Stimulated activated CD8-positive, alpha-beta memory T cell treated with anti-CD3 and anti-CD28 coated beads, Interleukin-4, amount 100 ng/mL, for 48 hours (primary cell): ENCODE measurements at regions not wholly inside any gene's neighbourhood (a gene's known extent, or its start where the extent isn't known, plus 50 kb on each side); places are given as distances from the start of the nearest gene placed in this dataset.
"Not testable (repeated sequence)": the region's sequence is repeated elsewhere in the genome, so short reads cannot be mapped to it uniquely, and the experiment has no call there.

Experiments
- DNase-seq: peaks from one replicate; pipeline ENCODE4 v3.0.0-alpha.2; 2020

DNA sequence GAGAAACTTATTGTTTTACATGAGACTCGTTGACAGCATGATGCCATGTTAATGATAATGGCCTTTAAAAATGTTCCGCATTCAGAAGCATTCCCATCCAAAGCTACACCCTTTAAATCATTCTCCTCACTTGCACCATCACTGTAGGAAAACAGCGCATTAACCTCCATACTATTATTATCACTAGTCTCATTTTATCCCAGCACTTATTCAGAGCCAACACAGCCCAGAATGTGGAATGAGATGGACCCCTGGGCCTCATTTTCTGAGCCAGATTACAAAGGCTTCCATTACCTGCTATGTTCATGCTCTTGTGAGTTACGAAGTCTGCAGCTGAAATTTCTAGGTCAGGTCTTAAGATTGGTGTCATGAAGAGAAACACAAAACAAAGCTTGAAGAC, 159.4 kb downstream of the HS3ST3A1 start:
- DNase-seq: no peak

DNA sequence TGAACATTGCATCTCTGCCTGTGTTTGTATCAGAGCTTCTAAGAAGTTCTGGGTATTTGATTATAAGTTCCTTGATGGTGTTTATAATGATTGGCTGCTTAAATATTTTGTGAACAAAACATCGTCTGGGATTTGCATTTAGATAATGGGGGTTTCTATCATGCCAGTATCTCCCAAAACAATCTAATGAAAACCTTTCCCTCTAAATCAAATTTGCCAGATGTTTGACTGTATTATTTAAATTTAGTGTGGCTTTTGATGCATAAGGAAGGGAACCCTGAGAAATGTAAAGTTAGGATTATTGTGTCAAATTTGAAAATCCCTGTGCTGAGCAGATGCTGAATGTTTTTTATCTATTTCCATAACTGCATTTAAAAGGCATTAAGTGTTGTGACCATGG, 159.9 kb downstream of the HS3ST3A1 start:
- no peak for DNase-seq

DNA sequence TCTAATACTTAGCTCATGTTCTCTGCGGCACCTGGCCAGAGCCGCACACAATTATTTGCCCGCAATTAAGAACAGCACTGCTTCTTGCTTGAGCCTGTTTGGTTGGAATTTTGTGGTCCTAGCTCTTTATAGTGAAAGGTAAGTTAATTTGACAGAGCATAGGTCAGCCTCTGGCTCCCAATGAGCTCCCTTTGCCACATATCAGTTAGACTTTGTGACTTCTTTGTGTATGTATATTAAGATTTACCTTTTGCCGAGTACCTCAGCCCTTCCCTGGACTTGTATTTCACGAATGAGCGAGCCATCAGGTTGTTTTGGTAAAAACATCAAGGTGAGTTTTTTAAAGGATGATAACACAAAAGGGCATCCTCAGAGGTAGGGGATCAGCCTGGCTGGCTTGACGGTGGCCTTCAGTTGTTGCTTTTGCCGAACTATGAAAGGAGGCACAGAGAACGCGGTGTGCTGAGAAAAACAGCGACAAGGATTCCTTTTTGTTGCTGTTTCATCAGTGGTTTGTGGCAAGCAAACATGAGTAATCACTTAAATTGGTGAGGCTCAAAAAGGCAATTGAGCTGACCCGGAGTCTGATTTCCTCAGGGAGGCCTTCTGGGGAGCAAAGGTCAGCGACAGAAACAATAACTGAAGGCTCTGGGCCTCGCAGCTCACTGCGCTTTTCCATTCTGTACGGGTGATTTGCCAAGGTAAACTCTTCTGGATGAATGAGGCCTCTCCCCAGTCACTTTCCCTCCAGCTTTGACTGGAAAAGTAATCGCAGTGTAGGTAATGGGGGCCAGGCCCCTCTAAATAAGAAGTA, 163.6 kb downstream of the HS3ST3A1 start:
- no peak for DNase-seq

GRCh38 chr17:13435230-13435629, 166.5 kb downstream of the HS3ST3A1 start:
- DNase-seq: no peak

GRCh38 chr17:13429201-13429600, 172.5 kb downstream of the HS3ST3A1 start:
- DNase-seq: no peak

DNA sequence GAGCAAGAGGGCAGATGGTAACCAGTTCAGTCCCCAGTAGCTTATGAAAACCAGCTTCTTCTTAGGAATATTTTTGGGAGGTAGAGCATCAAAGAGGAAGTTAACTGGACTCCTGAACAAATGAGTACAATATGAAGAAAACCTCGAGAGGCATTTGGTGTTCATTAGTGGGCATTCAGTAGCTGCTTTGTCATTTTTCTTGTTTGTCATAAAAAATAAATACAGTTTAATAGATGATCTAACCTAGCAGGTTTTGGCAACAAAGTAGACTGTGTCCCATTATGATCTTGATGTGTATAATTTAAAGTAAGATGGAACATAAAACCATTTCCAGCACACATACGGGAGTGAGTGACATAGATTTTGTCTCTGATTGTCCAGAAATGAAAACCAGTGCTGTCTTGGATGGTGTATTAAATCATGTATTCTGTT, 173.1 kb downstream of the HS3ST3A1 start:
- DNase-seq: no peak

GRCh38 chr17:13426991-13427390, 174.7 kb downstream of the HS3ST3A1 start:
- DNase-seq: no peak

DNA sequence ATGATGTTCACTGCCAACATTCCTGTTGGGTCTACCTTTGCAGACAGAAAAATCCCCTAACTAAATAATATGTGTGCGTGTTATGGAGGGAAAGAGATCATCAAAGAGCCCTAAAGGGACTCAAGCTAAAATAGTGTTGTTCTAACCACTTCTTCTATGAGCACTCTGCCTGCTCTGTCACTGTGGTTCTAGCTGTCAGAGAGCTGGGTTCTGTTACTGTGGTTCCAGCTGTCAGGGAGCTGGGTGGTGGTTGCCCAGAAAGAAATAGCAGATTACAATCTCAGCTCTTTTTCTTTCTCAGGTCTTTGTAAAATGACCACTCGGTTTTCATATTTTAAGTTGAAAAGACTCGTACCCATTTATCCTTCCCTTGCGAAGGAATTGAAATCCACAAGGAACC, 176.3 kb downstream of the HS3ST3A1 start:
- DNase-seq: no peak

GRCh38 chr17:13421581-13422130, 180.1 kb downstream of the HS3ST3A1 start:
- DNase-seq: no peak

DNA sequence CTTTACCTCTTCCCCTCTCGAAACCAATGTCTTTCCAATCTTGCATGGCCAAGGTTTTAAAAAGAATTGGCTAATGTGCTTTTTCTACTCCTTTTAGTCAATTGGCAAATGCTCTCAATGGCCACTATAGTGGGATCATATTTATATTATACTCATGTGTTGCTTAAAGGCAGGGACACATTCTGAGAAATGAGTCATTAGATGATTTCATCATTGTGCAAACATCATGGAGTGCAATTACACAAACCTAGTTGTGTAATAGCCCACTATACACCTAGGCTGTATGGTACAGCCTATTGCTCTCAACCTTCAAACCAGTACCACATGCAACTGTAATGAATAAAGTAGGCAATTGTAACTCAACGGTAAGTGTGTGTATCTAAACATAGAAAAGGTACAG, 180.9 kb downstream of the HS3ST3A1 start:
- DNase-seq: no peak

DNA sequence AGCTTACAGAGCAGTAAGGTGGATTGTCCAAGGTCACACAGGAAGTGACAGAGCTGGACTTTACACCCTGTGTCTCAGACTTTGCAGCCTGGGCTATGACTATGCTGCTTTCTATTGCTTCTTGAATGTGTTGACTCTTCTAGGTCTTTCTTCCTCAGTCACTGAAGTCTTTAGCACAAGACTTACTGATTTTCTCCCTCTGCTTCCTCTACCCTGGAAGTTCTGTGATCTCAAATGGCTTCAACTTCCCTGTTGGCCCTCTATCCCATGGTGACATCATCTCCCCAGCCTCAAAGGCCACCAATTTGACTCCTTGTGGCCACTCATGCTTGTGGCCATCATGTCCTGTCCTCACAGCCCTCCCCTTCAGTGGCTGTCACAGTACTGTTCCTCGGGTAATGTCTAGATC, 181.3 kb downstream of the HS3ST3A1 start:
- no peak for DNase-seq

DNA sequence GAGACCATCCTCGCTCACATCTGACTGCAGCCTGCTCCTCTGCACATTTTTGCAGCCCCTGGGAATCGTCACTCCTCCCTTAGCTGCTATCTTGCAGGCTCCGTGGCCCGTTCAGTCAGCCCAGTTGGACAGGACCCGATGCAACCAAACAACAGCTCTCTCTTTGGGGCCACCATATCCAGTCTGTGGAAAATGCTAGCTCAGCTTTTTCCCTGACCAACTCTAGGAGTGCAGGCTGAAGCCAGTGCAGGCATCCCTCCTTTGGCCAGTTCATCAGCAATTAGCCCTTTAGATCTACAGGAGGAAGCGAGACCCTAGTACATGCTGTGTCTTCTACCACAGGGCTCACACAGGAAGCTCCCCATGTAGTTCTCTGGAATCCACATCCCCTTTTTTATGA, 182.1 kb downstream of the HS3ST3A1 start:
- no peak for DNase-seq

DNA sequence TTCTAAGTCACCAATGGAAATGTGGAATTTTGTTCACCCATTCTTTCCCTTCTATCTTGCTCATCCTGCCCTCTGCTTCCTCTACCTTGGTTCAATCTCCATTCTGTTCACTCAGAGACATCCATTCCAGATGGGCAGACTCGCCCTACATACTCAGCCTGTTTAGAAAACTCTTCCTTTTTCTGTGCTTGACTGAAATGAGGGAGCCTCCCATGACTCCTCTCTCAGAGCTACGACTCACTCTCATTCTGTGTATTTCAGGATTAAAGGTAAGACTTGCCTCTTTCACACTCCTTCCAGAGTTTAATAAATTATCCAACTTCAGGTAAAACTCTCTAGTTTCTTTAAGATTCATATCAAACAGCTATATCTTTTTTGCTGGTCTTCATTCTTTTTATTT, 182.8 kb downstream of the HS3ST3A1 start:
- no peak for DNase-seq

DNA sequence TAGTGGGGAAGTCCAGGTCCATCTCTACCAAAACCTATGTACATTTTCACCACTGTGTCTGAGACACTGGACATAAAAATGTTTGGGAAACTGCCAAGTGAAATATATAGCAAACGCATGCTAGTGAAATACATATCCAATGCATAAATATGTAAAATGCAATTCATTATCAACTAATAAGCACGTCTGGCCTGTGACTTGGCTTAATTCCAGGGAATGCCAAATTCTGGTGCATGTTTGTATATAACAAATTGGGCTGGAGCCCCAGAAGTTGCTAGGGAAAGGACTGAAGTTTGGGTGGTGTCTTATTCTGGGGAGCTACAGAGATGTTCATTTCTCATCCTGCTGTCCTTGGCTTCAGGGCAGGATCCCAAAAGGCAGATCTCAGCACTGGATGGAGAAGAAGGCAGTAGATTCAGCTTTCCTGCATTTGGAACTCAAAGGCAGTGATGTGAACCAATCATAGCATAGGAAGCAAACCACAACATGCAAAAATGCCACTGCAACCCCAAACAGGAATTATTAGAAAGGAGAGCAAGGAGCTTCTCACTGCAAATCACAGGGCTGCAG, 184.3 kb downstream of the HS3ST3A1 start:
- DNase-seq: no peak

DNA sequence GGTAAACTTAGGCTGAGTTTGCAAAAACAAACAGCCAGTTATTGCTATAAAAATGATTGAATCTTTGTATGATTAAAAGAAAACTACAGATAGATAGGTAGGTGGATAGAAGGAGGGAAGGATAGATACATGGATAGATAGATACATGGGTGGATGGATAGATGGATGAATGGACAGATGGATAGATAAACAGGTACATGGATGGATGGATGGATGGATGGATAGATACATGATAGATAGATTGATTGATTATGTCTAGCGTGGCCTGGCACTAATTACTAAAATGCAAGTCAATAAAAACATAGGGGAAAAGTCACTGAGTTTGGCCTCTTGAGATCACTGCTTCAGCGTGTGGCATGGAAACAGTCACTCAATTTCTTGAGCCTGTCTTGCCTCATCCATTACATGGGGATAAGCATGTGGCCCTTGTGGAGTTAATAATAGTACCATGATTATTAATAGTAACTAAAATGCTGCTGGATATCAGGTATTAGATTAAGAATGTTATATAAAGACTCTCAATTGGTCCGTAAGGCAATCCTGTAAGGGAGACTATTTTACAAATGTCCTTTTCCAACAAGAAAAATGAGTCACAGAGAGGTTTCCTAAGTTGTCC, 184.9 kb downstream of the HS3ST3A1 start:
- no peak for DNase-seq

DNA sequence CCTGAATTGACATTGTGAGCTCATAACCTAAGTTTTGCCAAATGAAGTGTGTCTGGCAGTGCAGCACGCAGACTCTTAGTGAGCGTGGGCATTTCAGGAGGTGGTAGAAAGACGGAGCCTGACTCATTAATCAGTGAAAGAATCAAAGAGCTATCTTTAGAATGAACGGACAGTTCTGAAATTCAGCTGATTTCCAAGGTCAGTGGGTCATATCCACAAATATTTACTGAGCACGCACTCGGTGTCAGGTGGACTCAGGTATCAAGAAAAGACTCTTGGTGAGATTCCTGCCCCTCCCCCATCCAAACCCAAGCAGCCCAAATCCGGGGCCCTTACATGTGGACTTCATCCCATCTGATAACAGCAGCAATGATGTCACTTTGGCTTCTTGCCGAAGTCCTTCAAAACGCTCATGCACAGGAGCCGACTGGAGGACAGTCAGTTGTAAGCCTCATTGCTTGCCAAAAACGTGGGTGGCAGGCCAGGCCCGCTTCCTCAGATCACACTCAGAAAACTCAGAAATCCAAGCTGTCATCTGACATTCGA, 185.8 kb downstream of the HS3ST3A1 start:
- DNase-seq: no peak

- not testable (repeated sequence) for DNase-seq
These were observed 186.5 kb downstream of the HS3ST3A1 start for GRCh38 chr17:13415200-13415599.

GRCh38 chr17:13413001-13413400, 188.7 kb downstream of the HS3ST3A1 start:
- DNase-seq: no peak

GRCh38 chr17:13410874-13411273, 190.9 kb downstream of the HS3ST3A1 start:
- DNase-seq: no peak

- no peak for DNase-seq
These were observed 191.5 kb downstream of the HS3ST3A1 start for GRCh38 chr17:13410214-13410613.

DNA sequence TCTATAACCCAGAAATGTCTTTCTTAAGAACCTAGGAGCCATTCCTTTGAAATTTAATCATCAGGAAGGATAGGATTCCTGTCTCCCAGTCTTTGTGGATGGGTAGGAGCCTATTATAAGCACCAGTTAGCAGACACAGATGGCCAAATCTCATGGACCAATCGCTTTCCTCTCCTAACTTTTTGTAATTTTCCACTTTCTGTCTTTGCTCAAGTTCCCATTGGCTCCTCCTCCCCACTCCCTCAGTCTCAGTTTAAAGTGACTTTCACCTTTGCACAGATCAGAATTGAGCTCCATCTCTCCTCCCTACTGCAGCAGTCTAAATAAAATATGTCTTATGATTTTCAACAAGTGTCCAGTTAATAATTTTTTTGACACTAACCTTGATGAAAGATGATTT, 192.3 kb downstream of the HS3ST3A1 start:
- DNase-seq: no peak

DNA sequence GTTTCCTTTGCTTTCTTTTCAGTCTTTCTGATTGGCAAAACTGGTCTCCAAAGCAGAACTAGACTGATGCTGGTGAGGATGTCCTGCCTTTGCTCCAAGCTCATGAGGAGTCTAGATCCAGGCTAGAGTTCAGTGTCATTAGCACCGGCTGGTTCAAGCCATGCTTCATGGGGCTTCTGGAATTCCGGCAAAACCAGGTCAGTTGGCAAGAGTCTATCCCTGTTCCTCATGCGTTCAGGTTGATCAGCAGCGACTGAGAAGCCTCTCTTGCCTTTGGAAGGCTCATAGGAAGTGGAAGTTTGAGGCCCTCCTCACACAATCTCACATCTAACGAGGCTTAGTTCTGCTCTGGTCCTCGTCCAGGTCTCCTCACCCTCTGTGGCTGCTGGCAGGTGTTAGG, 194.3 kb downstream of the HS3ST3A1 start:
- no peak for DNase-seq

DNA sequence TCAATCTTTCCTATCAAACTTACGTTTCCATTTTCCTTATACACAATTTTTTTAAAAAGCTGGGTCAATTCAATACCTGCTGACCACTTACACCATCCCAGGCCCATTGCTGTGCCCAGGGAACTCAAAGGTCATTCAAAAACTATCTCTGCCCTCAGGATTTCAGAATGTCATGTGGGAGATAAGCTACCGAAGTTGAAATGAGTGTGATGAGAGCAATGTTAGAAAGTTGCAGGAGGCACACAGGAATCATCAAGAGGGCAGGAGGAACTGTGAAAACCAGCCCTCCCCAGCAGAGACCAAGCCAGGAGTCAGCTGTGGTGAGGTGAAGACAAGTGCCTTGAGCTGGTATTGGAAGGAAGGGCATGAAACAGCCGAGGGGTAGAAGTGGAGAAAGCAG, 195.9 kb downstream of the HS3ST3A1 start:
- DNase-seq: no peak

- DNase-seq: no peak
These were observed 196.6 kb downstream of the HS3ST3A1 start for GRCh38 chr17:13405080-13405479.
